Trophoblast cell (in vitro differentiated cells and primary cell): ENCODE measurements at regions not wholly inside any gene's neighbourhood (a gene's known extent, or its start where the extent isn't known, plus 50 kb on each side); places are given as distances from the start of the nearest gene placed in this dataset.

Source experiments
- DNase-seq, 2 donors: peaks; one replicate each; pipeline ENCODE4 v3.0.0-alpha.2; 2016
- H2AFZ ChIP-seq: 2 replicates; pipeline ENCODE4 v1.6.1; 2013; ENCODE audit warnings: low read length, moderate library complexity, mild to moderate bottlenecking; ENCODE audit not compliant: insufficient read depth, poor library complexity
- H2AK5ac ChIP-seq: 2 replicates; pipeline ENCODE4 v1.6.1; 2013; ENCODE audit warnings: mild to moderate bottlenecking, low read length
- H2BK120ac ChIP-seq: 2 replicates; pipeline ENCODE4 v1.6.1; 2013; ENCODE audit warnings: low read length, mild to moderate bottlenecking, moderate library complexity; ENCODE audit not compliant: insufficient read depth, poor library complexity
- H2BK12ac ChIP-seq: 2 replicates; pipeline ENCODE4 v1.6.1; 2013; ENCODE audit warnings: mild to moderate bottlenecking, low read length, moderate library complexity
- H2BK5ac ChIP-seq: 2 replicates; pipeline ENCODE4 v1.6.1; 2013; ENCODE audit warnings: low read length, low read depth, moderate library complexity, mild to moderate bottlenecking; ENCODE audit not compliant: poor library complexity
- H3K14ac ChIP-seq: 2 replicates; pipeline ENCODE4 v1.6.1; 2013; ENCODE audit warnings: mild to moderate bottlenecking, low read length
- H3K18ac ChIP-seq: 2 replicates; pipeline ENCODE4 v1.6.1; 2013; ENCODE audit warnings: mild to moderate bottlenecking, low read length
- H3K23ac ChIP-seq: 2 replicates; pipeline ENCODE4 v1.6.1; 2013; ENCODE audit warnings: low read length
- H3K27ac ChIP-seq: 2 replicates; pipeline ENCODE4 v1.5.1; 2013; ENCODE audit warnings: low read depth, mild to moderate bottlenecking, inconsistent platforms, low read length, moderate library complexity
- H3K27me3 ChIP-seq: 2 replicates; pipeline ENCODE4 v1.6.1; 2013; ENCODE audit warnings: inconsistent platforms, mild to moderate bottlenecking, low read length, moderate library complexity; ENCODE audit not compliant: insufficient read depth
- H3K36me3 ChIP-seq, 2 experiments: 1 replicate in 1 of 2; 2 replicates in 1 of 2; pipeline ENCODE4 v1.6.1; 2013; ENCODE audit warnings: low read length in 2 of 2, mild to moderate bottlenecking in 2 of 2, moderate library complexity in 1 of 2; ENCODE audit not compliant: insufficient read depth in 2 of 2, control insufficient read depth in 1 of 2
- H3K4ac ChIP-seq: 2 replicates; pipeline ENCODE4 v1.6.1; 2013; ENCODE audit warnings: low read depth, mild to moderate bottlenecking, low read length, moderate library complexity
- H3K4me1 ChIP-seq, 2 experiments: 1 replicate in 1 of 2; 2 replicates in 1 of 2; pipeline ENCODE4 v1.6.1; 2013; ENCODE audit warnings: low read length in 2 of 2, mild to moderate bottlenecking in 2 of 2, moderate library complexity in 1 of 2; ENCODE audit not compliant: insufficient read depth in 2 of 2, control insufficient read depth in 1 of 2
- H3K4me2 ChIP-seq: 2 replicates; pipeline ENCODE4 v1.6.1; 2013; ENCODE audit warnings: inconsistent platforms, mild to moderate bottlenecking, low read length, moderate library complexity
- H3K4me3 ChIP-seq: 2 replicates; pipeline ENCODE4 v1.5.1; 2013; ENCODE audit warnings: mild to moderate bottlenecking, low read depth, low read length, inconsistent platforms
- H3K79me1 ChIP-seq: one replicate; pipeline ENCODE4 v1.6.1; 2013; ENCODE audit warnings: low read length
- H3K79me2 ChIP-seq: 2 replicates; pipeline ENCODE4 v1.6.1; 2013; ENCODE audit warnings: low read length, mild to moderate bottlenecking; ENCODE audit not compliant: control insufficient read depth, insufficient read depth, poor library complexity
- H3K9ac ChIP-seq: 2 replicates; pipeline ENCODE4 v1.6.1; 2013; ENCODE audit warnings: mild to moderate bottlenecking, low read length
- H3K9me3 ChIP-seq: 2 replicates; pipeline ENCODE4 v1.6.1; 2013; ENCODE audit warnings: low read depth, mild to moderate bottlenecking, control low read depth, inconsistent platforms, low read length; ENCODE audit not compliant: insufficient read depth
- H4K12ac ChIP-seq: 2 replicates; pipeline ENCODE4 v1.6.1; 2013; ENCODE audit warnings: low read depth, mild to moderate bottlenecking, low read length, moderate library complexity
- H4K8ac ChIP-seq: 2 replicates; pipeline ENCODE4 v1.6.1; 2013; ENCODE audit warnings: low read depth, mild to moderate bottlenecking, low read length, moderate library complexity
- H4K91ac ChIP-seq: one replicate; pipeline ENCODE4 v1.6.1; 2013; ENCODE audit warnings: low read depth, mild to moderate bottlenecking, low read length, moderate library complexity
- whole genome bisulfite sequencing: extraction: QIAGEN DNeasy Blood & Tissue Kit; methylation state at CpG from one replicate; pipeline ENCODE4 v1.1.7; 2013; ENCODE audit warnings: missing lambda C conversion rate; ENCODE audit not compliant: insufficient read length, insufficient coverage; ENCODE audit errors: extremely low coverage; 5-methylcytosine and 5-hydroxymethylcytosine counted together

GRCh38 chr2:188078534-188078933, 213.1 kb upstream of the GULP1 start:
- Histone ChIP-seq H2AK5ac (no peak overlapping the region), H3K4me3 (no peak overlapping the region), H3K79me1 (no peaks in the 10 kb centered on the region), H3K9ac (no peak overlapping the region), H3K36me3 (no peaks in the 10 kb centered on the region), H3K4me1 (no peaks in the 10 kb centered on the region), H3K14ac (no peak overlapping the region), H2AFZ (no peak overlapping the region), H4K12ac (no peak overlapping the region), H3K23ac (no peak overlapping the region), H4K8ac (no peak overlapping the region), H2BK120ac (no peak overlapping the region), H3K27me3 (no peaks in the 10 kb centered on the region), H3K9me3 (peaks cover 3% of the 10 kb centered on the region), H3K4ac (no peak overlapping the region), H4K91ac (no peak overlapping the region), H3K18ac (no peak overlapping the region), H3K27ac (no peak overlapping the region), H3K79me2 (no peaks in the 10 kb centered on the region), H2BK5ac (no peak overlapping the region), H3K4me2 (no peak overlapping the region), H2BK12ac (no peak overlapping the region)
- no peak for DNase-seq
- WGBS = no CpG with 5 or more reads among the region's 4 CpGs

- Histone ChIP-seq H4K91ac (no peak overlapping the region), H3K27ac (no peak overlapping the region), H2AK5ac (no peak overlapping the region), H3K18ac (no peak overlapping the region), H3K79me2 (no peaks in the 10 kb centered on the region), H3K79me1 (no peaks in the 10 kb centered on the region), H3K4me3 (no peak overlapping the region), H3K4me1 (no peaks in the 10 kb centered on the region), H3K9me3 (peaks cover 3% of the 10 kb centered on the region), H3K23ac (no peak overlapping the region), H4K8ac (no peak overlapping the region), H3K9ac (no peak overlapping the region), H2BK120ac (no peak overlapping the region), H2BK12ac (no peak overlapping the region), H3K36me3 (no peaks in the 10 kb centered on the region), H3K4ac (no peak overlapping the region), H3K14ac (no peak overlapping the region), H3K4me2 (no peak overlapping the region), H3K27me3 (no peaks in the 10 kb centered on the region), H2BK5ac (no peak overlapping the region), H2AFZ (no peak overlapping the region), H4K12ac (no peak overlapping the region)
- WGBS = no CpG with 5 or more reads among the region's 1 CpG
- DNase-seq = peak; percentile 18 to 57
Observed at GRCh38 chr2:188079196-188079595, 212.5 kb upstream of the GULP1 start.

- no peak overlapping the region for H2BK120ac ChIP-seq
- H3K4ac ChIP-seq = no peak overlapping the region
- no peak overlapping the region for H4K91ac ChIP-seq
- no peak overlapping the region for H3K4me3 ChIP-seq
- H2AK5ac ChIP-seq = no peak overlapping the region
- H2BK5ac ChIP-seq = no peak overlapping the region
- no peak overlapping the region for H4K8ac ChIP-seq
- no peak overlapping the region for H3K23ac ChIP-seq
- no peaks in the 10 kb centered on the region for H3K79me1 ChIP-seq
- H3K27ac ChIP-seq = no peak overlapping the region
- H3K4me1 ChIP-seq = no peaks in the 10 kb centered on the region
- WGBS = no CpG with 5 or more reads among the region's 4 CpGs
- no peaks in the 10 kb centered on the region for H3K27me3 ChIP-seq
- no peak overlapping the region for H2AFZ ChIP-seq
- no peak for DNase-seq
- H3K79me2 ChIP-seq = no peaks in the 10 kb centered on the region
- H3K9ac ChIP-seq = no peak overlapping the region
- no peak overlapping the region for H2BK12ac ChIP-seq
- H3K36me3 ChIP-seq = no peaks in the 10 kb centered on the region
- no peak overlapping the region for H3K18ac ChIP-seq
- no peak overlapping the region for H3K14ac ChIP-seq
- no peak overlapping the region for H3K4me2 ChIP-seq
- H3K9me3 ChIP-seq = no peaks in the 10 kb centered on the region
- no peak overlapping the region for H4K12ac ChIP-seq
Observed at GRCh38 chr2:188085421-188085820, 206.3 kb upstream of the GULP1 start.

- Histone ChIP-seq H3K27ac (no peak overlapping the region), H3K4me1 (peaks cover 0 to 2% of the 10 kb centered on the region in 2 experiments), H3K27me3 (no peaks in the 10 kb centered on the region), H4K8ac (no peak overlapping the region), H2AFZ (no peak overlapping the region), H3K36me3 (no peaks in the 10 kb centered on the region), H4K91ac (no peak overlapping the region), H2BK12ac (no peak overlapping the region), H3K18ac (no peak overlapping the region), H3K4me3 (no peak overlapping the region), H2AK5ac (no peak overlapping the region), H3K4me2 (no peak overlapping the region), H3K9ac (no peak overlapping the region), H2BK120ac (no peak overlapping the region), H2BK5ac (no peak overlapping the region), H3K4ac (no peak overlapping the region), H3K9me3 (no peaks in the 10 kb centered on the region), H3K79me1 (peaks cover 2% of the 10 kb centered on the region), H3K14ac (no peak overlapping the region), H3K23ac (no peak overlapping the region), H3K79me2 (no peaks in the 10 kb centered on the region), H4K12ac (no peak overlapping the region)
- no CpG with 5 or more reads among the region's 2 CpGs for WGBS
- DNase-seq = no peak
Observed at GRCh38 chr2:188089901-188090300, 201.8 kb upstream of the GULP1 start.
